MM.1S (cell line): ENCODE measurements at regions not wholly inside any gene's neighbourhood (a gene's known extent, or its start where the extent isn't known, plus 50 kb on each side); places are given as distances from the start of the nearest gene placed in this dataset.

Experiments used
- DNase-seq: peaks from one replicate; pipeline ENCODE4 v3.0.0-alpha.2; 2015
- H2AFZ ChIP-seq: fragments of 300-600 bp; sonication (generic); 2 replicates; pipeline ENCODE4 v1.6.0; 2016; ENCODE audit warnings: antibody characterized with exemption, low read length
- H3F3A ChIP-seq: fragments of 300-600 bp; sonication (generic); 2 replicates; pipeline ENCODE4 v1.6.1; 2016; ENCODE audit warnings: mild to moderate bottlenecking, antibody characterized with exemption, low read length, moderate library complexity, mixed read lengths; ENCODE audit not compliant: insufficient read depth
- H3K27ac ChIP-seq: fragments of 300-600 bp; sonication (generic); 2 replicates; pipeline ENCODE4 v1.5.1; 2016; ENCODE audit warnings: mild to moderate bottlenecking, low read length
- H3K27me3 ChIP-seq: fragments of 300-600 bp; sonication (generic); replicated peaks from 2 replicates; pipeline ENCODE4 v1.6.0; 2016; ENCODE audit warnings: low read length; ENCODE audit not compliant: insufficient read depth
- H3K36me3 ChIP-seq: fragments of 300-600 bp; sonication (generic); replicated peaks from 2 replicates; pipeline ENCODE4 v1.6.1; 2016; ENCODE audit warnings: mild to moderate bottlenecking, low read length, mixed read lengths; ENCODE audit not compliant: insufficient read depth
- H3K4me1 ChIP-seq: fragments of 300-600 bp; sonication (generic); 2 replicates; pipeline ENCODE4 v1.6.1; 2016; ENCODE audit warnings: low read length, mixed read lengths
- H3K4me2 ChIP-seq: fragments of 300-600 bp; sonication (generic); 2 replicates; pipeline ENCODE4 v1.6.0; 2016; ENCODE audit warnings: low read depth, low read length
- H3K4me3 ChIP-seq: fragments of 300-600 bp; sonication (generic); 2 replicates; pipeline ENCODE4 v1.5.1; 2016; ENCODE audit warnings: low read length, mixed read lengths
- H3K79me2 ChIP-seq: fragments of 300-600 bp; sonication (generic); 2 replicates; pipeline ENCODE4 v1.6.1; 2016; ENCODE audit warnings: mixed run types, low read length, mixed read lengths
- H3K9ac ChIP-seq: fragments of 300-600 bp; sonication (generic); 2 replicates; pipeline ENCODE4 v1.6.1; 2016; ENCODE audit warnings: low read length, mixed read lengths
- H3K9me2 ChIP-seq: fragments of 300-600 bp; sonication (generic); replicated peaks from 2 replicates; pipeline ENCODE4 v1.6.1; 2016; ENCODE audit warnings: mild to moderate bottlenecking, low read length, mixed read lengths; ENCODE audit not compliant: insufficient read depth
- H3K9me3 ChIP-seq: fragments of 300-600 bp; sonication (generic); replicated peaks from 2 replicates; pipeline ENCODE4 v1.6.1; 2016; ENCODE audit warnings: mild to moderate bottlenecking, low read length, mixed read lengths; ENCODE audit not compliant: insufficient read depth
- H4K20me1 ChIP-seq: fragments of 300-600 bp; sonication (generic); 2 replicates; pipeline ENCODE4 v1.6.1; 2016; ENCODE audit warnings: mild to moderate bottlenecking, low read length, moderate library complexity, mixed read lengths; ENCODE audit not compliant: insufficient read depth
- CTCF ChIP-seq: fragments of 300-600 bp; sonication (generic); IDR thresholded peaks from 2 replicates; pipeline ENCODE4 v1.5.1; 2016; ENCODE audit warnings: antibody characterized with exemption, low read length, mixed read lengths
- EZH2 ChIP-seq: fragments of 300-600 bp; sonication (generic); optimal IDR thresholded peaks from 2 replicates; pipeline ENCODE3; 2017; ENCODE audit warnings: low read depth, mild to moderate bottlenecking, antibody characterized with exemption, low read length, mixed read lengths
- EZH2phosphoT487 ChIP-seq: fragments of 300-600 bp; sonication (generic); IDR thresholded peaks from 2 replicates; pipeline ENCODE4 v1.6.1; 2018; ENCODE audit warnings: antibody characterized with exemption, low read length

- Histone ChIP-seq H3K79me2 (no peaks in the 10 kb centered on the region), H4K20me1 (no peaks in the 10 kb centered on the region), H3K9me3 (no peaks in the 10 kb centered on the region), H3K9me2 (no peaks in the 10 kb centered on the region), H2AFZ (no peak overlapping the region), H3K4me1 (no peaks in the 10 kb centered on the region), H3K27me3 (no peaks in the 10 kb centered on the region), H3K36me3 (no peaks in the 10 kb centered on the region), H3K4me3 (no peak overlapping the region), H3K9ac (no peak overlapping the region), H3F3A (no peaks in the 10 kb centered on the region), H3K27ac (no peak overlapping the region), H3K4me2 (no peak overlapping the region)
- DNase-seq = no peak
- TF ChIP-seq EZH2 (no peak), CTCF (no peak), EZH2phosphoT487 (no peak)
Observed at GRCh38 chr1:38600286-38600685, 259.3 kb downstream of the RRAGC start.

GRCh38 chr1:38598118-38598517 is 261.5 kb downstream of the RRAGC start:
- Histone ChIP-seq H3K9me2 (no peaks in the 10 kb centered on the region), H3K4me3 (no peak overlapping the region), H2AFZ (no peak overlapping the region), H3K9ac (no peak overlapping the region), H4K20me1 (no peaks in the 10 kb centered on the region), H3K27me3 (no peaks in the 10 kb centered on the region), H3K9me3 (no peaks in the 10 kb centered on the region), H3K27ac (no peak overlapping the region), H3K79me2 (no peaks in the 10 kb centered on the region), H3F3A (no peaks in the 10 kb centered on the region), H3K4me2 (no peak overlapping the region), H3K36me3 (no peaks in the 10 kb centered on the region), H3K4me1 (no peaks in the 10 kb centered on the region)
- DNase-seq = no peak
- TF ChIP-seq CTCF (no peak), EZH2phosphoT487 (no peak), EZH2 (no peak)

- H3K9me3 ChIP-seq = no peaks in the 10 kb centered on the region
- H3K9me2 ChIP-seq = no peaks in the 10 kb centered on the region
- no peaks in the 10 kb centered on the region for H4K20me1 ChIP-seq
- H2AFZ ChIP-seq = no peak overlapping the region
- H3K27me3 ChIP-seq = no peaks in the 10 kb centered on the region
- H3K79me2 ChIP-seq = no peaks in the 10 kb centered on the region
- no peaks in the 10 kb centered on the region for H3F3A ChIP-seq
- no peak overlapping the region for H3K4me2 ChIP-seq
- no peaks in the 10 kb centered on the region for H3K36me3 ChIP-seq
- no peaks in the 10 kb centered on the region for H3K4me1 ChIP-seq
- H3K27ac ChIP-seq = no peak overlapping the region
- H3K4me3 ChIP-seq = no peak overlapping the region
- DNase-seq = no peak
- no peak overlapping the region for H3K9ac ChIP-seq
- TF ChIP-seq EZH2 = no peak
- no peak for TF ChIP-seq CTCF
- no peak for TF ChIP-seq EZH2phosphoT487
Observed at GRCh38 chr1:38589036-38589435, 270.5 kb downstream of the RRAGC start.

- no peak for TF ChIP-seq EZH2phosphoT487
- H3K9me2 ChIP-seq = no peaks in the 10 kb centered on the region
- no peak overlapping the region for H3K9ac ChIP-seq
- H3K4me1 ChIP-seq = no peaks in the 10 kb centered on the region
- no peaks in the 10 kb centered on the region for H3F3A ChIP-seq
- H3K9me3 ChIP-seq = no peaks in the 10 kb centered on the region
- DNase-seq = no peak
- no peaks in the 10 kb centered on the region for H4K20me1 ChIP-seq
- no peak overlapping the region for H3K4me2 ChIP-seq
- no peaks in the 10 kb centered on the region for H3K79me2 ChIP-seq
- H3K27ac ChIP-seq = no peak overlapping the region
- H3K4me3 ChIP-seq = no peak overlapping the region
- H2AFZ ChIP-seq = no peak overlapping the region
- H3K27me3 ChIP-seq = no peaks in the 10 kb centered on the region
- no peaks in the 10 kb centered on the region for H3K36me3 ChIP-seq
Observed at GRCh38 chr1:38587766-38588165, 271.8 kb downstream of the RRAGC start.
